Activated T-helper 2 cell treated with anti-CD3 and anti-CD28 coated beads, Interferon-gamma antibody, Interleukin-2, Interleukin-4, amounts not matched to agents 10 μg/mL and 5 μg/mL and 100 μg/mL, durations not matched to agents 14 hours and 24 hours and 36 hours (primary cell): ENCODE measurements at regions not wholly inside any gene's neighbourhood (a gene's known extent, or its start where the extent isn't known, plus 50 kb on each side); places are given as distances from the start of the nearest gene placed in this dataset.

Experiments used
- DNase-seq: peaks from one replicate; pipeline ENCODE4 v3.0.0; 2021; ENCODE audit warnings: low spot score
- H3K27ac Mint-ChIP-seq: one replicate; pipeline ENCODE4 v1.8.0; 2021; ENCODE audit warnings: mixed read lengths
- H3K27me3 Mint-ChIP-seq: one replicate; pipeline ENCODE4 v1.8.0; 2021; ENCODE audit warnings: low read depth, mixed read lengths
- H3K36me3 Mint-ChIP-seq: one replicate; pipeline ENCODE4 v1.8.0; 2021; ENCODE audit warnings: low read depth, mixed read lengths
- H3K4me1 Mint-ChIP-seq: one replicate; pipeline ENCODE4 v1.8.0; 2021; ENCODE audit warnings: low read depth, mixed read lengths
- H3K4me3 Mint-ChIP-seq: one replicate; pipeline ENCODE4 v1.8.0; 2021; ENCODE audit warnings: low read depth, mild to moderate bottlenecking, moderate library complexity, mixed read lengths
- H3K9me3 Mint-ChIP-seq: one replicate; pipeline ENCODE4 v1.8.0; 2021; ENCODE audit warnings: mixed read lengths
- intact Hi-C: fragments of 100-400 bp; cut with micrococcal nuclease; formaldehyde crosslinking; loops from one replicate; pipeline ENCODE4 v1.15.1; 2023

GRCh38 chr7:32150589-32150988 is 80.4 kb upstream of the PDE1C start:
- Mint-ChIP-seq H3K27ac (no peak overlapping the region), H3K9me3 (no peaks in the 10 kb centered on the region), H3K27me3 (no peaks in the 10 kb centered on the region), H3K4me3 (no peak overlapping the region), H3K4me1 (no peaks in the 10 kb centered on the region), H3K36me3 (no peaks in the 10 kb centered on the region)
- intact Hi-C loops: no loop called here
- DNase-seq: no peak

DNA sequence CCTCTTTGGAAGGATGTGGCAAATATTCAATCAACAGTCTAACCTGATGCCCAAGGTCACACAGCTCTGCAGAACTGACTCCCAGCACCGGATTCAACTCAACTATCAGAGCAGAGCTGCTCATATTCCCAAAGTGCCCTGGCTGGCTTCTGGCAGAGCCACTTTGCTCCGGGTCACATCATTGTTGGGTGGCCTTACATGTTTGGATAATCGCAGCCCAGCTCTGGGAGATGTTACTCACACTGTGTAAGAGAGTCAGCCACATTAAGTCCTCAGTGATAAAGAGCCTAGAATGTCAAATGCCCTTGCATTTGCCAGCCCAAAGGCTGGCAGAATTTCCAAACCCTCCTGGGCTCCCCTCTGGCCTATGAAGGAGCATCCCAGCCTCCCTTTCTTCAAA is 79.8 kb upstream of the PDE1C start:
- intact Hi-C loops: no loop called here
- no peak overlapping the region for H3K4me3 Mint-ChIP-seq
- no peak overlapping the region for H3K27ac Mint-ChIP-seq
- no peaks in the 10 kb centered on the region for H3K9me3 Mint-ChIP-seq
- no peaks in the 10 kb centered on the region for H3K4me1 Mint-ChIP-seq
- no peaks in the 10 kb centered on the region for H3K27me3 Mint-ChIP-seq
- H3K36me3 Mint-ChIP-seq: no peaks in the 10 kb centered on the region
- no peak for DNase-seq

- no peak for DNase-seq
- H3K36me3 Mint-ChIP-seq: no peaks in the 10 kb centered on the region
- H3K9me3 Mint-ChIP-seq: no peaks in the 10 kb centered on the region
- H3K27me3 Mint-ChIP-seq: no peaks in the 10 kb centered on the region
- H3K27ac Mint-ChIP-seq: no peak overlapping the region
- intact Hi-C loops: no loop called here
- no peaks in the 10 kb centered on the region for H3K4me1 Mint-ChIP-seq
- no peak overlapping the region for H3K4me3 Mint-ChIP-seq
Observed at GRCh38 chr7:32147546-32148268, 77.5 kb upstream of the PDE1C start.

DNA sequence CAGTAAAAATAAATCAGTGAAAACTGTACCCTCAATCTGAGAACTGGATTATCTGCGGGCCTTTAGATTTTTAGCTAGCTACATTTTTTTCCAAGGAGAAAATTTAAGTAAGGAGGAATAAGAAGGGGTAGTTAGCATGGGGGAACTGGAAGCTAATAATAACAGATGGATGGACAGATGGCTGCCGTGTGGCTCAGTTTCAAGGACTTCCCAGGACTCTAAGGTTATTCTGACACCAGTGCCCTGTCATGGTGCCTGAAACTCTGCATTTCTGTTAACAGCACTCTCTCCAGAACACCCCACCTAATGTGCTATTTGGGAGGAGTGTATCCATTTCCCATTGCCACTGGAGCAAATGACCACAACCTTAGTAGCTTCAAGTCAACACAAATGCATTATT is 75.7 kb upstream of the PDE1C start:
- Mint-ChIP-seq H3K27ac (no peak overlapping the region), H3K4me1 (no peaks in the 10 kb centered on the region), H3K36me3 (no peaks in the 10 kb centered on the region), H3K27me3 (no peaks in the 10 kb centered on the region), H3K9me3 (no peaks in the 10 kb centered on the region), H3K4me3 (no peak overlapping the region)
- intact Hi-C loops: no loop called here
- no peak for DNase-seq

DNA sequence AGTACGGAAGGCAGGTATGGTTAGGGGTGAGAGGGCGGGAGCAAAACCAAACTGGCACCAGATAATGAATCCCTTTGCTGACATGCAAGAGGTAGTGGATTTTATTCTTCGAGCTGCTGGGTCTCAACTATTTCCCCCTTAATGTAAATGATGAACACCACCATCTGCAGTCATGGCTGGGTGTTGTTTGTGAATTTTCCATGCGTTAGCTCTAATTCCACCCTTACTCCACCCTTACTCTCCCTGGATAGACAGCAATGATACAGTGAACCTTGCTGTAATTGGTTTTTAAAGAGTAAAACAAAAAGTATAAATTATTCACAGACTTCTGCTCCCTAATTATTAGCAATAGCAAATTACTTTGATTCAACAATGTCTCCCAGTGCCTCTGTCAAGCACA is 74.5 kb upstream of the PDE1C start:
- H3K4me1 Mint-ChIP-seq: no peaks in the 10 kb centered on the region
- no peaks in the 10 kb centered on the region for H3K36me3 Mint-ChIP-seq
- intact Hi-C loops: no loop called here
- DNase-seq: no peak
- no peak overlapping the region for H3K27ac Mint-ChIP-seq
- H3K9me3 Mint-ChIP-seq: no peaks in the 10 kb centered on the region
- no peaks in the 10 kb centered on the region for H3K27me3 Mint-ChIP-seq
- no peak overlapping the region for H3K4me3 Mint-ChIP-seq

- Mint-ChIP-seq H3K27me3 (no peaks in the 10 kb centered on the region), H3K4me1 (no peaks in the 10 kb centered on the region), H3K36me3 (no peaks in the 10 kb centered on the region), H3K27ac (no peak overlapping the region), H3K9me3 (no peaks in the 10 kb centered on the region), H3K4me3 (no peak overlapping the region)
- DNase-seq: no peak
- intact Hi-C loops: no loop called here
Observed at GRCh38 chr7:32143301-32143700, 73.1 kb upstream of the PDE1C start.

- intact Hi-C loops: no loop called here
- no peaks in the 10 kb centered on the region for H3K9me3 Mint-ChIP-seq
- H3K4me1 Mint-ChIP-seq: no peaks in the 10 kb centered on the region
- H3K4me3 Mint-ChIP-seq: no peak overlapping the region
- H3K27ac Mint-ChIP-seq: no peak overlapping the region
- DNase-seq: no peak
- H3K27me3 Mint-ChIP-seq: no peaks in the 10 kb centered on the region
- no peaks in the 10 kb centered on the region for H3K36me3 Mint-ChIP-seq
Observed at GRCh38 chr7:32142649-32143048, 72.4 kb upstream of the PDE1C start.

- Mint-ChIP-seq H3K9me3 (no peaks in the 10 kb centered on the region), H3K4me3 (no peak overlapping the region), H3K27me3 (no peaks in the 10 kb centered on the region), H3K36me3 (no peaks in the 10 kb centered on the region), H3K27ac (no peak overlapping the region), H3K4me1 (no peaks in the 10 kb centered on the region)
- intact Hi-C loops: no loop called here
- no peak for DNase-seq
Observed at GRCh38 chr7:32140210-32140939, 70.2 kb upstream of the PDE1C start.

DNA sequence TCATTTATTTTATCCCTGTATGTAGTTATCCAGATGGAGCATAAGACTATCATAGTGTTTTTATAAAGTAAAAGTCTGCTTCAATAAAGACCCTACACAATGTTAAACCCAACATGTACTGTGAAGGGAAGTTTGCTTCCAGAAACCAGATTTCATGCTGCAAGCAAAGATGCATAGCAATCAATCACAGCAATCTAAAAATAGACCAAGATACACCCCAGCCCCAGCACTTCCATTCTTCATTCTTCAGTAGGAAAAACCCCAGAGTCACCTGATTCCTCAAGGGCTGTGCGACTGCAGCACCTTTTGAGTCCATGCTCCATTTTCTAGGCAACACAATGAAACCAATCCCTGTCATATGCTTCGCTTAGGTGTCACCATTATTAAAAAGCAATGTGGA is 66.9 kb upstream of the PDE1C start:
- H3K9me3 Mint-ChIP-seq: peaks cover 8% of the 10 kb centered on the region
- H3K36me3 Mint-ChIP-seq: no peaks in the 10 kb centered on the region
- no peak for DNase-seq
- no peaks in the 10 kb centered on the region for H3K4me1 Mint-ChIP-seq
- no peak overlapping the region for H3K27ac Mint-ChIP-seq
- H3K27me3 Mint-ChIP-seq: no peaks in the 10 kb centered on the region
- H3K4me3 Mint-ChIP-seq: no peak overlapping the region
- intact Hi-C loops: no loop called here

GRCh38 chr7:32131091-32131490 is 60.9 kb upstream of the PDE1C start:
- Mint-ChIP-seq H3K27me3 (no peaks in the 10 kb centered on the region), H3K4me1 (no peaks in the 10 kb centered on the region), H3K27ac (no peak overlapping the region), H3K4me3 (no peak overlapping the region), H3K36me3 (no peaks in the 10 kb centered on the region), H3K9me3 (peaks cover 12% of the 10 kb centered on the region)
- intact Hi-C loops: no loop called here
- DNase-seq: no peak

GRCh38 chr7:32126843-32127242 is 56.6 kb upstream of the PDE1C start:
- Mint-ChIP-seq H3K9me3 (peaks cover 23% of the 10 kb centered on the region), H3K27me3 (no peaks in the 10 kb centered on the region), H3K36me3 (no peaks in the 10 kb centered on the region), H3K4me3 (no peak overlapping the region), H3K27ac (no peak overlapping the region), H3K4me1 (no peaks in the 10 kb centered on the region)
- intact Hi-C loops: no loop called here
- no peak for DNase-seq
